GM12873 (cell line): ENCODE measurements at regions not wholly inside any gene's neighbourhood (a gene's known extent, or its start where the extent isn't known, plus 50 kb on each side); places are given as distances from the start of the nearest gene placed in this dataset.

Experiments used
- TF ChIP-seq, protein P1 (sequence below): IDR thresholded peaks from 2 replicates; pipeline ENCODE4 v1.5.1; 2012; ENCODE audit warnings: low read depth, mild to moderate bottlenecking, moderate library complexity, low read length, control low read depth; ENCODE audit not compliant: insufficient read depth; ENCODE audit errors: missing control alignments

DNA sequence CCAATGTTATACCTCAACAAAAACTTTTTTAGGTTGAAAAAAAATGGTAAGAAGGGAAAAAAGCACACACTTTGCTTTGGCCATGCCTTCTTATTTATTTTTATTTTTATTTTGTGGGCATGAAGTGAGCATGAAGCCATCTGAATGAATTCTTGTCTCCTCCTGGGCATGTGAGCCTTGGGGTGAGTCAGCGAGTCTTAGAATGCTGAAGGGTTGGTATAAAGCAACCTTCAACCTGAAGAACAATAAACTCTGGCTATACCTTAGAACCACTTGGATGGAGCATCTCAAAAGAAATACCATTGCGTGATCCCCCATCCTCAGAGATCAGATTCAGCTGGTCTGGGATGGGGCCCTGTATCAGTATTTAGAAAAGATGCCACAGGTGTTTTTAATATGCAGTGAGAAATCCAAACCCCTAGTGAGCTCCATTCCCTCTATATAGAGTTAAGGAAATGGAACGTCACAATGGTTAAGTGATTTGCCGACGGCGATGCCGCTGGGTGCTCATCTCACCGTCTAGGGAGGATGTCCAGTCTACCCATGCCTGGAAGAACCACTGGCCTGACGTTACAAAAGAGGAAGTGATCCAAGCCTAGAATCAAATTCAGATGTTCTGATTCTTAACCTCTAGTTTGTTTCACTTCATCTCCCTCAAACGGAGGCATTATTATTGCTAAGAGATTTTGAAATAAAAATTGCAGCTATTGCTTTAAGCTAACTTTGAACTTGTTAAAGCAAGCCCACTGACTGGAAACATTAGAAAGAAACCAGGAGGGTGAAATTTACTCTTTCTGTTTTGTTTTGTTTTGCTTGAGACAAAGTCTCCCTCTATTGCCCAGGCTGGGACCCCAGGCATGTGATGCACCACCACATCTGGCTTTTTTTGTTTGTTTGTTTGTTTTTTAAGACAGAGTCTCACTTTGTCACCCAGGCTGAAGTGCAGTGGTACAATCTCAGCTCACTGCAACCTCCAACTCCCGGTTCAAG is 67.1 kb downstream of the EDN1 start:
- TF ChIP-seq, protein P1, sequence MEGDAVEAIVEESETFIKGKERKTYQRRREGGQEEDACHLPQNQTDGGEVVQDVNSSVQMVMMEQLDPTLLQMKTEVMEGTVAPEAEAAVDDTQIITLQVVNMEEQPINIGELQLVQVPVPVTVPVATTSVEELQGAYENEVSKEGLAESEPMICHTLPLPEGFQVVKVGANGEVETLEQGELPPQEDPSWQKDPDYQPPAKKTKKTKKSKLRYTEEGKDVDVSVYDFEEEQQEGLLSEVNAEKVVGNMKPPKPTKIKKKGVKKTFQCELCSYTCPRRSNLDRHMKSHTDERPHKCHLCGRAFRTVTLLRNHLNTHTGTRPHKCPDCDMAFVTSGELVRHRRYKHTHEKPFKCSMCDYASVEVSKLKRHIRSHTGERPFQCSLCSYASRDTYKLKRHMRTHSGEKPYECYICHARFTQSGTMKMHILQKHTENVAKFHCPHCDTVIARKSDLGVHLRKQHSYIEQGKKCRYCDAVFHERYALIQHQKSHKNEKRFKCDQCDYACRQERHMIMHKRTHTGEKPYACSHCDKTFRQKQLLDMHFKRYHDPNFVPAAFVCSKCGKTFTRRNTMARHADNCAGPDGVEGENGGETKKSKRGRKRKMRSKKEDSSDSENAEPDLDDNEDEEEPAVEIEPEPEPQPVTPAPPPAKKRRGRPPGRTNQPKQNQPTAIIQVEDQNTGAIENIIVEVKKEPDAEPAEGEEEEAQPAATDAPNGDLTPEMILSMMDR: no peak

DNA sequence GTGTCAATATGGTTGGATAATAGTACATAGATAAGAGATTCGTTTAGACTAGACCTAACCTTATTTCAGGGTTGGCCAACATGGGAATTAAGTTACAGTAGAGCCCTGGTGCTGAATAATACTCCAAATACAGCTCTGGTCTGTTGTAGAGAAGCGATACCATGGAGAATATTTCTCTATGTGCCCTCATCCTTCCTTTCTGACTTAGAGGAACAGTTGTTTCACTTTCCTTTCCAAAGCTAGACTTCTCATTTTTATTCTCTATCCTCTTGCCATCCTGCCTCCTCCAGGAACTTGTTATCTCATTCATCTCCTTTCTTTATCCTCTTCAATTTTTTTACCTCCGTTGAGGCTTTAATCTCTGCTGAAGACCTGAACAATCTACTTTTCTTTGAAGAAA is 68.9 kb downstream of the EDN1 start:
- TF ChIP-seq, protein P1: no peak

DNA sequence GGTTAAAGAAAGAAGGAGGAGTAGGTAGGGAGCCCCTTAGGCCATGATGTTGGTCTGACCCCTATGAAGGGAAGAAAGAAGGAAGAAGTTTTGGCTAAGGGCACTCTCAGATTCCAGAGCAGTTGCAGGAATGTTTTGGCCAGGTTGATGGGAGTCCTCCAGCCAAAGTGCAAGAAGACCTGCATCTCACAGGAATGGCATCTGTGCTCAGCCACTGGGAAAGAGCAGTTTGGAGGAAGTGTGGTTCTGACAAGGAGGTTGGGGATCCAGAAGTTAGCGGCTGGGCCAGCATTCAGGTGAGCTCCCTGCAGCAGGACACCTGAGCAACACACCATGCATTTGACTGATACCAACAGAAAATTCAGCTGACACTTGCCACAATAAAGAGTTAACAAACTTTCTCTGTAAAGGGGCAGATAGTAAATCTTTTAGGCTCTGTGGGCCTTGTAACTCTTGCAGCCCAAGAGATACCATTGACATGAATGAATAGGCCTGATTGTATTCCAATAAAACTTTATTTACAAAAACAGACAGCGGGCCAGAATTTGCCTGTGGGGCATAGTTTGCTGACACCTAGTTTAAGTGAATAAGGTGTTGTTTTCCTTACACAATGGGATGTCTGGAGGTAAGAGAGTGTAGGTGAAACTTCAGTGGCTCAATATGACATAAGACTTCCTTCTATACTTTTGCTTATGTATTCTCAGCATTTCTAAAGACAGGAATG is 71.0 kb downstream of the EDN1 start:
- TF ChIP-seq, protein P1: no peak

DNA sequence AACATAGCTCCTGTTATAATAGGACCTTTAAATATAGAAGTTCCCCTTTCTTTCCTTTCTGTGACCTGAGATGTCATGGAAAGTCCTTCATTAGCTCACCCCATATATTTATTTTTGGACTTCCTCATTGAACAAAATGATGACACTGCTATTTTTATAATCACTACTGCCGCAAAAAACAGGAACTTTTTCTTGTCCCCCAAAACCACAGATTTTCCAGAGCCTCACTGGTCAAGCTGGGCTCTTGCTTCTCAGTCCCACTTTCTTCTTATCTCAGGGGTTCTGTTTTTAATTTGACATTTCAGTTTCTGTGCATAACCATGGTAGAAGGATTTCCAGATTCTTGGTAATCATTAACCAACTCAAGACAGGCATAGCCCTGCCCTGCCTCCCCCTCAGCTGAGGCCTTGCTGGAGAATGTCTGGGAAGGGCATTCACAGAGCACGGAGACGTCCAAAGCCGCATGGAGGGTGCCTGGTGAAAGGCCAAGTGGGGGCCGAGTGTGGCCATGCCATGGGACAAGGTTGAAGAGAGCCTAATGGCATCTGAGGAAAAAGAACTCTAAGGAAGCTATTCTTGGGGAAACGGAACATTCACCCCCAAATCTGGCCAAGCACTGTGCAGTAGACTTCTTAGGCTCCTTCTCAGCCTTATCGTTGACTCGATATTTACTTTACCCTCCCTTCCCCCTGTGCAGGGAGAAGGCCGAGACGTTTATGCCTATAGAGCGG is 73.7 kb downstream of the EDN1 start:
- TF ChIP-seq, protein P1: no peak

DNA sequence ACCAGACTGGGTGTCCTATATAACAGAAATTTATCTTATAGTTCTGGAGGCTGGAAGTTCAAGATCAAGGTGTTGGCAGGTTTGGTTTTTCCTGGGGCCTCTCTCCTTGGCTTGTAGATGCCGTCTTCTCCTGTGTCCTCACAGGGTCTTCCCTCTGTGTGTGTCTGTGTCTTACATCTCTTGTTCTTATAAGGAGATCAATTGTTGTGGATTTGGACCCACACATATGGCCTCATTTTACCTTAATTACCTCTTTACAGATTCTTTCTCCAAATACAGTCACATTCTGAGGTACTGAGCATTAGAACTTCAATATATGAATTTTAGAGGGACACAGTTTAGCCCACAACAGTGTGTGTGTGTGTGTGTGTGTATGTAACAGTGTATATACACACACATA is 74.5 kb downstream of the EDN1 start:
- TF ChIP-seq, protein P1: no peak

DNA sequence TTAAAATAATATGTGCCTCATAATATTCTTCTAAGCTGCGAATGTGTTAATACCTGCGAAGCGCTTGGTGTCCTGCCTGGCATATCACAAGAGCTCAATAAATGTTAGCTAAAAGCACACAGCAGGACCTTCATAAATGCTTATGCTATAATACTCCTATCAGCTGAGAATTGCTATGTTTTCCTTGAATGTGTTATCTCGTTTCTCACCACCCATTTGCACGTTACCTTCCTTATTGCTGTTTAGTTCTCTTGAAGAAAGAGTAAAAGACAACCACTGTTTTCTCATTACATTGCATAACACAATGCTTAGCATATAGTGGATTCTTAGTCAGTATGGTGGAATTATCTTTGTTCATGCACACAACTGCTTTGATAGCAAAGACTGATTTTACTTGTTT is 76.6 kb downstream of the EDN1 start:
- TF ChIP-seq, protein P1: no peak
